Activated T-cell treated with anti-CD3 and anti-CD28 coated beads, Interleukin-2, amount 50 U/mL, for 1 hour (primary cell): ENCODE measurements at regions not wholly inside any gene's neighbourhood (a gene's known extent, or its start where the extent isn't known, plus 50 kb on each side); places are given as distances from the start of the nearest gene placed in this dataset.

Source experiments
- DNase-seq: peaks from one replicate; pipeline ENCODE4 v3.0.0-alpha.2; 2020

GRCh38 chr6:19042420-19042819, 655.3 kb downstream of the RNF144B start:
- DNase-seq, result no peak

DNA sequence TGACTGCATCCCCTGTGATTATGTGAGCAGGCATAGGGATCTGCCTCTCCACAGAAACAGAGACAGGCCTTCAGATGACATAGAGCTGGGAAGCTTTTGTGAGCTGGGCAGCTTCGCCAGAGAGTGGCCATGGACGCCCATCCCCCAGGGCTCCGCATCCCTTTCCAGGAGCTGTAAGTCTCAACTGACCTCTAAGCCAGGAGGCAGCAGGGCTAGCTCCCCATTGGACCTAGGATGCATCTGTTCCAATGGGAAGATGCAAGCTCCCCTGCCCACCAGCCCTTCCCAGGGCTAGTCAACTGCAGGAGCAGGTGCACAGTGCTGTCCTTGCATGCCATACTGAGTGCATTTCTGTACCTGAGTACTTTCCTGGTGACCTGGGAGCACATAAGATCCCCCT, 663.6 kb downstream of the RNF144B start:
- no peak for DNase-seq

- DNase-seq, result no peak
Observed at GRCh38 chr6:19052219-19052618, 665.1 kb downstream of the RNF144B start.

DNA sequence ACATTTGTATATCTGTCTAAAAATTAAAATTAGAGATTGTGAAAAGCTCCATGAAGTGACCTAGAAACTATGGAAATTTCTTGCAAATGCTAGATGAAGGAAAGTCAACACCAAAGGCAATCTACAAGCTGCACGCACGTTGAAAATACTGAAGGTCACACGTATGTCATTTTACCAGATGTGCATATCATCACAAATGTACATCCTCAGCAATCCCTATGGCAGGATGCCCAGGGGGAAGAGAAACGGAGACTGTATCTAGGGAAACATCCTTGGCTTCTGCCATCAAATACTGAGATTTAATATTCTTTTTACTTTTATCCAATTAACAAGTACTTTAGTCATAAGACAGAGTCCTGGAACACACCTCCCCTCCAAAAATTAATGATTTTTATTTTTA, 672.0 kb downstream of the RNF144B start:
- DNase-seq, result no peak

- no peak for DNase-seq
Observed at GRCh38 chr6:19067165-19067564, 680.0 kb downstream of the RNF144B start.

DNA sequence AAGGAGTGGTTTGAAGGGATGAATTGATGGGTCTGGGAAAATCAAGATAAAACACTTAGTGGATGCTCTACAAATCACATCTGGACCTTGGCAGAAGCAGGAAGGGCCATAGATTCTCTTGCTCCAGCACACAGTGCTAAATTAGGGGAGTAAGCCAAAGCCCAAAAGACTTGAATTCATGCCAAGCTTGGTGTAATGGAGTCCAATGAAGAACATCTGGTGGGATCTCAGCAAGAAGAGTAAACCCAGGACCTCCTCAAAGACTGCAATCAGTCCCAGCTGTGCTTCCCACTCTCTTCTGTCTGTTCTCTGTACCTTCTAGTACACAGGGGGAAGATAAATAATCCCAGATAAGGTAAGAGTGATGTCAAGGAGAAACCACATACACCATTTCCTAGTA, 683.4 kb downstream of the RNF144B start:
- no peak for DNase-seq

GRCh38 chr6:19083801-19084200, 696.7 kb downstream of the RNF144B start:
- no peak for DNase-seq

- no peak for DNase-seq
Observed at GRCh38 chr6:19086480-19086879, 699.3 kb downstream of the RNF144B start.

DNA sequence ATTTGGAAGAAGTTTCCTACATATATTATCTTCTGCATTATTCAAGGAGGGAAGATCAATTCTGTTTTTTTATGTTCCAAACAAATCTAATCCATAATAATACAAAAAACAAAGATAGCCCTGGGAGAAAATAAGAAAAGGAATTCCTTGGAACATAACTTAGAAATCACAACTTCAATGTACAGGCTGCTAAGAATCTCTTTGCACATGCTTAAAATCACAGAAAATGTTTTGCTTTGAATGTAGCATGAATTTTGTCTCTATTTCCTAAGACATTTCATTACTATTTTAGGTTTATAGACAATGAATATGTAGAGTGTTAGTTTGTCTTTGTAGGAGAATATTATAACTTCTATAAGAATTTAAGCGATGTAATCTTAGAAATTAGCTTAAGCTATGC, 700.1 kb downstream of the RNF144B start:
- DNase-seq, result no peak

DNA sequence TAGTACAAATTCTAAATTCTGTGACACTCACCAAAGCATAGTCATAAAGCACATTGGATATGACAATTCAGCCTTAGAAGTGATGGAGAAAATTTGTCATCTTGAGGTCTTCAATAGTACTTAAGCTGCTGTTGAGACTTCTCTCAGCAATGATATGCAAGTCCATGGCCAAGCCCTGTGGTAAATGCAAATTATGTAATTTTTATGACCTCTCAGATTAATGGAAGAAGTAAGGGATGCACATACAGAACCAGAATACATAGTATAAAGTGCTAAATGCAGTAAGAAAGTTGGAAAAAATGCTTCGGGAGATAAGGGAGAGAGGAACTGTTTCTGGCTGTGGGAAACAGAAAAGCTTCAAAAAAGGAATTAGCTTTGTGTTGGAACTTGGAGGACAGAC, 700.7 kb downstream of the RNF144B start:
- no peak for DNase-seq

GRCh38 chr6:19100752-19101151, 713.6 kb downstream of the RNF144B start:
- no peak for DNase-seq

- no peak for DNase-seq
Observed at GRCh38 chr6:19102936-19103335, 715.8 kb downstream of the RNF144B start.

DNA sequence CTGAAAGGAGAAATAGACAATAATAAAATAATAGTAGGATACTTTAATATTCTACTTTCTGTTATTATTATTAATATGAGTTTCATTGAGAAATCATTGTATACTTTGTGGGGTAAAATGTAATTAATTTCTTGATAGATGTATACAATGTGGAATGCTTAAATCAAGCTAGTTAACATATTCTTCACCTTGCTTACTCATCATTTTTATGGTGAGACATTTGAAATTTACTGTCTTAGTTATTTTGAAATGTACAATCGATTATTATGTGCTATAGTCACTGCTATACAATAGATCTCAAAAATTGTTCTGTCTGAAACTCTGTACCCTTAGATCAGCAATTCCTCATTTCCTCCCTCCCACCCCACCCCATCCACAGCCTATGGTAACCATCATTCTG, 720.3 kb downstream of the RNF144B start:
- no peak for DNase-seq

DNA sequence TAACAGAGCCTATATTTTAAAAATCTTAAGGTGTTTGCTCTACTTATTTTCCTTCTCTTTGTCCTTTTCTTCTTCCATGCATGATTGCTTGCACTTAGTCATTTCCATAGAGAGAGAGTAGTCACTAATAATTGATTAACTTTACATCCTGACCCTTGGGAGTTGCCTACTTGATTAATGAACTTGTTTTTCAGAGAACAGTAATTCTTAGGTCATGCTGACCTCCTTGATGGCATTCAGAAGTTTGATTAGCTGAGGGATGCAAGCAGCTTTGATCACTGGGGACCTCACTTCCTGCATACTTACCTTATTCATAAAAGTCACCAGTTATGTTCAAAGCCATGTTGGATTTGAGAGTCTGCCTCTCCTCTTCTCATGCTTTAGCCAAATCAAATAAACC, 715.6 kb upstream of the ID4 start:
- DNase-seq, result no peak

DNA sequence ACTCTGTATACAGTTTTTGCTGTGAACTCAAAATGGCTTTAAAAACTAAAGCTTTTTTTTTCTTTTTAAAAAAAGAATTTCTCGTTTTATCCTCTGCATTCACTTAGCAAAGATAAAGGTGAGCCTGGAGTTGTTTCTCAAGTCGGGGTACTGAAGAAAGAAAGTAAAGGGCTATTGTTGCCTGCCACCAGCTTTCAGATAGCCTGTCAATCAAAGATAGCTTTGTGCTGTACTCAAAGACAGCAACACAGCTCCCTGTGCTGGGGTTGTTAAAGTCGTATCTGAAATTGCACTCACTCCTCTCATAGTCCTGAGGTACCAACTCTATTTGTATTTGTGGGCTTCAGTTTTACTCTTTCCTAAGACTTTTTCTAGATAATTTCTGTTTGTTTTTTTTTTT, 710.1 kb upstream of the ID4 start:
- no peak for DNase-seq

- no peak for DNase-seq
Observed at GRCh38 chr6:19128701-19129100, 708.5 kb upstream of the ID4 start.

DNA sequence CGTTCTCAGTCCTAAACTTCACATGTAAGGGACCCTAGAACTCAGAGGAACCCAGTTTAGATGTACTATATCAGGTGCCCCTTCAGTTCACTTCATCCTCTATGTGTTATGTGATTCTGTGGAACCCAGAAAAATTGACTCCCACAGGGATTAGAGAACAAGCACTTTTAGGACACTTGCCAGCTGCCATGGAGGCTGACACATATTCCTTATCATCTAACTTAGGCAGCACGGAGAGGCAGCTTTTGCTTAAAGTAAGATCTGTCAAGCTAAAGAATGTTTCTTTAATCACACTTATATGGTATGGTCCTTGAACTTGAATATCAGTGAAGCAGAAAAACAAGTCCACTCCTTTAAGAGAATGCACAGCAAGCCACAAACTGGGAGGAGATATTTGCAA, 701.5 kb upstream of the ID4 start:
- no peak for DNase-seq

GRCh38 chr6:19137505-19137904, 699.7 kb upstream of the ID4 start:
- DNase-seq, result no peak

DNA sequence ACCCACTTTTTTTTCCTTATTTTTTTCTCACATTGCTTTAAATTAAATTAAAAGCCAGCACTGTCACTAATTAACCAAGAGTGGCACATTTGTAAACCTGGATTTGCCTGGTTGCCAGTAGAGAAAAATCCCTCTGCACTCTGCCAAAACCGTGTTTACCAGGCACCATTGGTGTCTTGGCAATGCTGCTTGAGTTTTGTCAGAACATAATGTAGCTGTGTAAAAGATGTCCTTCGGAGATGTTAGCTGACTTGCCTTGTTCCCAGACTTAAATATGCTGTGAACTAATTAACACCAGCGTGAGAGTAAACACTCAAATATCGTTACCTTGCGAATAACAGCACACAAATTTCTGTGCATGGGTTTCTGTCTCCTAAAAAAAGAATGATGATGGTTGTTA, 694.9 kb upstream of the ID4 start:
- DNase-seq, result no peak

DNA sequence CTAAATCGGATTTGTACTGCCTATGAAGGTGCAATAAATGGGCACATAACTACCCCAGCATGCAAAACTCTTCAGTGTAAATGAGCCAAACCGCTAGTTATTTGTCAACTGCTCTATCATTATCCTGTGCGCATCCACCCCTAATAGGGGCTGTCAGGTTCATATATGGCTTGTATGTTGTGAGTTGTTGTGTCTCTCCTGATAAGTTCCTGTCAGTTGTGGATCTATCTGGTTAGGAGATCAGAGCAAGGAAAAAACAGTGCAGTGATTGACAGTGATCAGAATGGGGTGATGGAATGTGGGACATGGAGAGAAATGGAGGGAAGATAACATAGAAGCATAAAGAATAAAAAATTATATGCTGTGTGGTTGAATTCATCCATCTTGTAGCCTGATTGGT, 686.9 kb upstream of the ID4 start:
- DNase-seq, result no peak

GRCh38 chr6:19153270-19153980, 683.7 kb upstream of the ID4 start:
- no peak for DNase-seq

DNA sequence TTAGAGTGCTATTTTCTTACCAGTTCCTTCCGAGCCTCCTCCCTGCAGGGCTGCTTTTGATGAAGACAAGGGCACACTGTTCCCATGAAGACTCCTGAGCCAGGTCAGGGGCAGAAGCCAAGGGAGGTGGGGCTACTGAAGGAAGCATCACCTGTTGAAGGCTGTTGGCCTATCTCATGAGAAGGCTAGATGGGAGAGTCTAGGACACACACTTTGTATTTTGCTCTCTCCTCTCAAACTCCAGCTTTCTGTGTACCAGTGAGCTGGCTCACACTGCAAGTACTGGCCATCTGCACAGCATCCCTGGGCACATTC, 683.2 kb upstream of the ID4 start:
- no peak for DNase-seq

DNA sequence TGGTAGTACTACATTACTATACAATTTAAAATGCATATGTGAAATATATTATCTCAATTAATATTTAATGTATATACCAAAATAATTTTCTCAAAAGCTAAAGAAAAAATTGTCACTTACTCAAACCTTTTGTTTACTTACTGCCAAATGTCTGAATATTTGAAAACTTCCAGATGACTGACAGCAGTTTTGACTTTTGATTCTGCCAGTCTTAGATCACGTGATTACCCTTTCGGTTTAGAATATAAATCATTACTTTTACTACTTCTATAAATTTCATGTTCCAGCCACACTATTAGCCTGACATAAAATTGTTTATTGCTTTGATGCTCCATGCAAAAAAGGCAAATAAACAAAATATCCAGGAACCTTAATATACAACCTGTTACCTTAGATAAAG, 680.7 kb upstream of the ID4 start:
- DNase-seq, result no peak

GRCh38 chr6:19157486-19157885, 679.7 kb upstream of the ID4 start:
- DNase-seq, result no peak

GRCh38 chr6:19158586-19158985, 678.6 kb upstream of the ID4 start:
- no peak for DNase-seq

DNA sequence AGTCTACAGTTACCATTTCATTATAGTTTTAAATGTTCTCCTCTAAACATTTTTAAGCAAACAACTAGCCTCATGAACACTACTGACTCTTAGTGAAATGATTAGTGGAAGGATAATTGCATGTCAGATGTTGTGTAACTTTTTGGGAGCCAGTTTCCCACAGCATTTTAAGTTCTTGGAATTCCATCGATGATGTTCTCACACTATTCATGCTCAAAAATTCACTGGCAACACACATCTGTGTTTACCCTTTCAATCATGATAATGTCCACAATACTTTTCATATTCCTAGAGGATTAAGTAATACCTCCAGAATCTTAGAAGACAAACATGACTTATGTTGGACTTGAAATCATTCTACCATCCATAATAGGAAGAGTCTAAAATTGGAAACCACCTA, 678.1 kb upstream of the ID4 start:
- no peak for DNase-seq
